ENCODE measurements at regions not wholly inside any gene's neighbourhood (a gene's known extent, or its start where the extent isn't known, plus 50 kb on each side); places are given as distances from the start of the nearest gene placed in this dataset.

GRCh38 chr3:178267158-178267844 lies 268.9 kb upstream of the KCNMB2 start (continued):
- no peak for TF ChIP-seq MAX (IDR thresholded peaks at IDR 0.05)
- no peak for TF ChIP-seq USF2 (IDR thresholded peaks at IDR 0.05; ENCODE audit: low read length)
- no peak for TF ChIP-seq SRF (IDR thresholded peaks at IDR 0.05; ENCODE audit: low read depth, low read length)
- TF ChIP-seq POLR2AphosphoS5 (IDR thresholded peaks at IDR 0.05; ENCODE audit: low read depth, low read length) = no peak
- no peak for TF ChIP-seq NRF1 (IDR thresholded peaks at IDR 0.05; ENCODE audit: low read depth, low read length)
- no peak for TF ChIP-seq SP4 (IDR thresholded peaks at IDR 0.05; ENCODE audit: low read length)
